NCI-H146 treated with DMSO at 0.1 percent for 48 hours (cell line): ENCODE measurements at regions not wholly inside any gene's neighbourhood (a gene's known extent, or its start where the extent isn't known, plus 50 kb on each side); places are given as distances from the start of the nearest gene placed in this dataset.
"Not testable (repeated sequence)": the region's sequence is repeated elsewhere in the genome, so short reads cannot be mapped to it uniquely, and the experiment has no call there.

ENCODE experiments used
- DNase-seq: peaks from one replicate; lab custom pipeline; 2025; ENCODE audit not compliant: unreplicated experiment; lab: John Stamatoyannopoulos, UW

GRCh38 chr22:44566911-44567310 lies 68.9 kb upstream of the RTL6 start:
- DNase-seq, result no peak

GRCh38 chr22:44562651-44563050 lies 64.6 kb upstream of the RTL6 start:
- not testable (repeated sequence) for DNase-seq

- DNase-seq, result no peak
These were observed 63.3 kb upstream of the RTL6 start for GRCh38 chr22:44561139-44561840.

GRCh38 chr22:44558671-44559070 lies 60.6 kb upstream of the RTL6 start:
- DNase-seq, result not testable (repeated sequence)

- not testable (repeated sequence) for DNase-seq
These were observed 59.8 kb upstream of the RTL6 start for GRCh38 chr22:44557872-44558271.

GRCh38 chr22:44557064-44557748 lies 59.2 kb upstream of the RTL6 start:
- no peak for DNase-seq

GRCh38 chr22:44555597-44555996 lies 57.6 kb upstream of the RTL6 start:
- no peak for DNase-seq

- no peak for DNase-seq
These were observed 57.0 kb upstream of the RTL6 start for GRCh38 chr22:44555046-44555445.

- DNase-seq, result no peak
These were observed 56.4 kb upstream of the RTL6 start for GRCh38 chr22:44554411-44554810.

- no peak for DNase-seq
These were observed 52.9 kb upstream of the RTL6 start for GRCh38 chr22:44550711-44551491.

- DNase-seq, result no peak
These were observed 51.7 kb upstream of the RTL6 start for GRCh38 chr22:44549701-44550100.

- DNase-seq, result no peak
These were observed 50.9 kb upstream of the RTL6 start for GRCh38 chr22:44548981-44549380.
